MM.1S (cell line): ENCODE measurements at regions not wholly inside any gene's neighbourhood (a gene's known extent, or its start where the extent isn't known, plus 50 kb on each side); places are given as distances from the start of the nearest gene placed in this dataset.

Experiments used
- DNase-seq: peaks from one replicate; pipeline ENCODE4 v3.0.0-alpha.2; 2015
- H2AFZ ChIP-seq: fragments of 300-600 bp; sonication (generic); 2 replicates; pipeline ENCODE4 v1.6.0; 2016; ENCODE audit warnings: antibody characterized with exemption, low read length
- H3F3A ChIP-seq: fragments of 300-600 bp; sonication (generic); 2 replicates; pipeline ENCODE4 v1.6.1; 2016; ENCODE audit warnings: mild to moderate bottlenecking, antibody characterized with exemption, low read length, moderate library complexity, mixed read lengths; ENCODE audit not compliant: insufficient read depth
- H3K27ac ChIP-seq: fragments of 300-600 bp; sonication (generic); 2 replicates; pipeline ENCODE4 v1.5.1; 2016; ENCODE audit warnings: mild to moderate bottlenecking, low read length
- H3K27me3 ChIP-seq: fragments of 300-600 bp; sonication (generic); replicated peaks from 2 replicates; pipeline ENCODE4 v1.6.0; 2016; ENCODE audit warnings: low read length; ENCODE audit not compliant: insufficient read depth
- H3K36me3 ChIP-seq: fragments of 300-600 bp; sonication (generic); replicated peaks from 2 replicates; pipeline ENCODE4 v1.6.1; 2016; ENCODE audit warnings: mild to moderate bottlenecking, low read length, mixed read lengths; ENCODE audit not compliant: insufficient read depth
- H3K4me1 ChIP-seq: fragments of 300-600 bp; sonication (generic); 2 replicates; pipeline ENCODE4 v1.6.1; 2016; ENCODE audit warnings: low read length, mixed read lengths
- H3K4me2 ChIP-seq: fragments of 300-600 bp; sonication (generic); 2 replicates; pipeline ENCODE4 v1.6.0; 2016; ENCODE audit warnings: low read depth, low read length
- H3K4me3 ChIP-seq: fragments of 300-600 bp; sonication (generic); 2 replicates; pipeline ENCODE4 v1.5.1; 2016; ENCODE audit warnings: low read length, mixed read lengths
- H3K79me2 ChIP-seq: fragments of 300-600 bp; sonication (generic); 2 replicates; pipeline ENCODE4 v1.6.1; 2016; ENCODE audit warnings: mixed run types, low read length, mixed read lengths
- H3K9ac ChIP-seq: fragments of 300-600 bp; sonication (generic); 2 replicates; pipeline ENCODE4 v1.6.1; 2016; ENCODE audit warnings: low read length, mixed read lengths
- H3K9me2 ChIP-seq: fragments of 300-600 bp; sonication (generic); replicated peaks from 2 replicates; pipeline ENCODE4 v1.6.1; 2016; ENCODE audit warnings: mild to moderate bottlenecking, low read length, mixed read lengths; ENCODE audit not compliant: insufficient read depth
- H3K9me3 ChIP-seq: fragments of 300-600 bp; sonication (generic); replicated peaks from 2 replicates; pipeline ENCODE4 v1.6.1; 2016; ENCODE audit warnings: mild to moderate bottlenecking, low read length, mixed read lengths; ENCODE audit not compliant: insufficient read depth
- H4K20me1 ChIP-seq: fragments of 300-600 bp; sonication (generic); 2 replicates; pipeline ENCODE4 v1.6.1; 2016; ENCODE audit warnings: mild to moderate bottlenecking, low read length, moderate library complexity, mixed read lengths; ENCODE audit not compliant: insufficient read depth
- CTCF ChIP-seq: fragments of 300-600 bp; sonication (generic); IDR thresholded peaks from 2 replicates; pipeline ENCODE4 v1.5.1; 2016; ENCODE audit warnings: antibody characterized with exemption, low read length, mixed read lengths
- EZH2 ChIP-seq: fragments of 300-600 bp; sonication (generic); optimal IDR thresholded peaks from 2 replicates; pipeline ENCODE3; 2017; ENCODE audit warnings: low read depth, mild to moderate bottlenecking, antibody characterized with exemption, low read length, mixed read lengths
- EZH2phosphoT487 ChIP-seq: fragments of 300-600 bp; sonication (generic); IDR thresholded peaks from 2 replicates; pipeline ENCODE4 v1.6.1; 2018; ENCODE audit warnings: antibody characterized with exemption, low read length

GRCh38 chr5:86884608-86885007 lies 266.9 kb downstream of the COX7C start:
- no peak for DNase-seq
- no peaks in the 10 kb centered on the region for H4K20me1 ChIP-seq
- peaks cover 4% of the 10 kb centered on the region; the same call in 1 of the 2 replicates for H3K4me1 ChIP-seq
- TF ChIP-seq CTCF (no peak), EZH2phosphoT487 (no peak), EZH2 (no peak)
- no peak overlapping the region for H3K27ac ChIP-seq
- H3F3A ChIP-seq = no peaks in the 10 kb centered on the region
- no peaks in the 10 kb centered on the region for H3K9me3 ChIP-seq
- H3K4me2 ChIP-seq = no peak overlapping the region
- no peak overlapping the region for H2AFZ ChIP-seq
- no peaks in the 10 kb centered on the region for H3K79me2 ChIP-seq
- no peaks in the 10 kb centered on the region for H3K27me3 ChIP-seq
- no peaks in the 10 kb centered on the region for H3K9me2 ChIP-seq
- H3K9ac ChIP-seq = no peak overlapping the region
- H3K36me3 ChIP-seq = no peaks in the 10 kb centered on the region
- H3K4me3 ChIP-seq = no peak overlapping the region

- TF ChIP-seq CTCF (no peak), EZH2 (no peak), EZH2phosphoT487 (no peak)
- H3K4me2 ChIP-seq = no peak overlapping the region
- H3K79me2 ChIP-seq = no peaks in the 10 kb centered on the region
- peaks cover 4% of the 10 kb centered on the region; the same call in 1 of the 2 replicates for H3K4me1 ChIP-seq
- H3K9ac ChIP-seq = no peak overlapping the region
- no peak for DNase-seq
- H2AFZ ChIP-seq = no peak overlapping the region
- H3F3A ChIP-seq = no peaks in the 10 kb centered on the region
- H3K27me3 ChIP-seq = no peaks in the 10 kb centered on the region
- no peaks in the 10 kb centered on the region for H3K9me3 ChIP-seq
- no peaks in the 10 kb centered on the region for H4K20me1 ChIP-seq
- H3K4me3 ChIP-seq = no peak overlapping the region
- no peaks in the 10 kb centered on the region for H3K36me3 ChIP-seq
- H3K9me2 ChIP-seq = no peaks in the 10 kb centered on the region
- no peak overlapping the region for H3K27ac ChIP-seq
Observed at GRCh38 chr5:86885011-86885410, 267.3 kb downstream of the COX7C start.

- Histone ChIP-seq H3K4me1 (no peaks in the 10 kb centered on the region), H3K27me3 (no peaks in the 10 kb centered on the region), H3K9me2 (no peaks in the 10 kb centered on the region), H2AFZ (no peak overlapping the region), H3K4me2 (no peak overlapping the region), H3K4me3 (no peak overlapping the region), H4K20me1 (no peaks in the 10 kb centered on the region), H3F3A (no peaks in the 10 kb centered on the region), H3K9ac (no peak overlapping the region), H3K9me3 (no peaks in the 10 kb centered on the region), H3K36me3 (no peaks in the 10 kb centered on the region), H3K79me2 (no peaks in the 10 kb centered on the region), H3K27ac (no peak overlapping the region)
- no peak for TF ChIP-seq EZH2
- DNase-seq = no peak
Observed at GRCh38 chr5:86885489-86886230, 267.9 kb downstream of the COX7C start.

GRCh38 chr5:86890375-86890774 lies 272.6 kb downstream of the COX7C start:
- Histone ChIP-seq H3K79me2 (no peaks in the 10 kb centered on the region), H3K36me3 (no peaks in the 10 kb centered on the region), H3K27ac (no peak overlapping the region), H3K9me2 (no peaks in the 10 kb centered on the region), H3K4me2 (no peak overlapping the region), H3F3A (no peaks in the 10 kb centered on the region), H3K4me3 (no peak overlapping the region), H3K9me3 (no peaks in the 10 kb centered on the region), H3K9ac (no peak overlapping the region), H3K4me1 (no peaks in the 10 kb centered on the region), H3K27me3 (no peaks in the 10 kb centered on the region), H4K20me1 (no peaks in the 10 kb centered on the region), H2AFZ (no peak overlapping the region)
- no peak for DNase-seq
- TF ChIP-seq EZH2 (no peak), CTCF (no peak), EZH2phosphoT487 (no peak)
